OCI-LY1 (cell line): ENCODE measurements at regions not wholly inside any gene's neighbourhood (a gene's known extent, or its start where the extent isn't known, plus 50 kb on each side); places are given as distances from the start of the nearest gene placed in this dataset.

Experiments used
- H2AFZ ChIP-seq: fragments of 200-600 bp; sonication (generic), shearing (Covaris generic); 2 replicates; pipeline ENCODE4 v1.6.0; 2014; ENCODE audit warnings: antibody characterized with exemption, mild to moderate bottlenecking, low read length
- H3F3A ChIP-seq: fragments of 200-600 bp; sonication (generic), shearing (Covaris generic); 2 replicates; pipeline ENCODE4 v1.6.0; 2014; ENCODE audit warnings: mild to moderate bottlenecking, antibody characterized with exemption, low read length, moderate library complexity; ENCODE audit not compliant: insufficient read depth
- H3K27ac ChIP-seq: fragments of 200-600 bp; sonication (generic); 2 replicates; pipeline ENCODE4 v1.5.1; 2014; ENCODE audit warnings: low read length, mixed run types, mild to moderate bottlenecking, low read depth; ENCODE audit not compliant: poor library complexity, severe bottlenecking
- H3K27me3 ChIP-seq: fragments of 200-600 bp; sonication (generic); 2 replicates; pipeline ENCODE4 v1.6.0; 2014; ENCODE audit warnings: antibody characterized with exemption, mild to moderate bottlenecking, low read length, moderate library complexity; ENCODE audit not compliant: insufficient read depth
- H3K36me3 ChIP-seq: fragments of 200-600 bp; sonication (generic); 2 replicates; pipeline ENCODE4 v1.6.1; 2014; ENCODE audit warnings: mild to moderate bottlenecking, antibody characterized with exemption, low read length, moderate library complexity, mixed read lengths; ENCODE audit not compliant: insufficient read depth
- H3K4me1 ChIP-seq: fragments of 200-600 bp; sonication (generic); 2 replicates; pipeline ENCODE4 v1.5.1; 2014; ENCODE audit warnings: mild to moderate bottlenecking, low read length, moderate library complexity; ENCODE audit not compliant: insufficient read depth, severe bottlenecking
- H3K4me2 ChIP-seq: fragments of 200-600 bp; sonication (generic), shearing (Covaris generic); 2 replicates; pipeline ENCODE4 v1.6.1; 2014; ENCODE audit warnings: low read length
- H3K4me3 ChIP-seq: fragments of 200-600 bp; sonication (generic); 2 replicates; pipeline ENCODE4 v1.5.1; 2014; ENCODE audit warnings: low read length, low read depth, mild to moderate bottlenecking, mixed read lengths; ENCODE audit not compliant: poor library complexity, severe bottlenecking
- H3K79me2 ChIP-seq: fragments of 200-600 bp; shearing (Covaris generic); 2 replicates; pipeline ENCODE4 v1.6.1; 2016; ENCODE audit warnings: mixed run types, low read length, mixed read lengths; ENCODE audit not compliant: insufficient read depth
- H3K9ac ChIP-seq: fragments of 200-600 bp; sonication (generic), shearing (Covaris generic); 2 replicates; pipeline ENCODE4 v1.6.1; 2014; ENCODE audit warnings: mild to moderate bottlenecking, low read length, mixed read lengths
- H3K9me2 ChIP-seq: fragments of 200-600 bp; sonication (generic), shearing (Covaris generic); 2 replicates; pipeline ENCODE4 v1.6.1; 2014; ENCODE audit warnings: low read depth, mild to moderate bottlenecking, low read length, mixed read lengths
- H3K9me3 ChIP-seq: fragments of 200-600 bp; shearing (Covaris generic); 2 replicates; pipeline ENCODE4 v1.6.1; 2014; ENCODE audit warnings: low read length, mixed read lengths
- H4K20me1 ChIP-seq: fragments of 200-600 bp; sonication (generic), shearing (Covaris generic); 2 replicates; pipeline ENCODE4 v1.6.0; 2016; ENCODE audit warnings: mild to moderate bottlenecking, low read length; ENCODE audit not compliant: insufficient read depth
- CTCF ChIP-seq: fragments of 200-600 bp; sonication (generic), shearing (Covaris generic); IDR thresholded peaks from 2 replicates; pipeline ENCODE4 v1.5.1; 2017; ENCODE audit warnings: mild to moderate bottlenecking, antibody characterized with exemption, low read length, moderate library complexity, mixed read lengths
- EZH2 ChIP-seq: fragments of 200-600 bp; sonication (generic), shearing (Covaris generic); IDR thresholded peaks from 2 replicates; pipeline ENCODE4 v1.8.0; 2017; ENCODE audit warnings: borderline replicate concordance, mixed run types, mild to moderate bottlenecking, antibody characterized with exemption, low read length, moderate library complexity, mixed read lengths

- no peaks in the 10 kb centered on the region for H4K20me1 ChIP-seq
- TF ChIP-seq EZH2 (no peak), CTCF (no peak)
- H3K4me3 ChIP-seq = no peak overlapping the region
- no peaks in the 10 kb centered on the region for H3K27me3 ChIP-seq
- no peak overlapping the region for H3K9ac ChIP-seq
- no peak overlapping the region for H3K4me2 ChIP-seq
- H3K9me2 ChIP-seq = no peaks in the 10 kb centered on the region; the same call in 1 of the 2 replicates
- H3F3A ChIP-seq = no peaks in the 10 kb centered on the region
- no peaks in the 10 kb centered on the region for H3K4me1 ChIP-seq
- no peaks in the 10 kb centered on the region for H3K36me3 ChIP-seq
- H3K9me3 ChIP-seq = no peaks in the 10 kb centered on the region
- no peak overlapping the region for H3K27ac ChIP-seq
- H2AFZ ChIP-seq = no peak overlapping the region
- H3K79me2 ChIP-seq = no peaks in the 10 kb centered on the region
These were observed 73.2 kb downstream of the ZIC4 start for GRCh38 chr3:147333098-147333497.

- H4K20me1 ChIP-seq = no peaks in the 10 kb centered on the region
- H3K36me3 ChIP-seq = no peaks in the 10 kb centered on the region
- no peak overlapping the region for H3K4me3 ChIP-seq
- H2AFZ ChIP-seq = no peak overlapping the region
- no peaks in the 10 kb centered on the region; the same call in 1 of the 2 replicates for H3K9me2 ChIP-seq
- H3K27ac ChIP-seq = no peak overlapping the region
- H3K79me2 ChIP-seq = no peaks in the 10 kb centered on the region
- H3K4me1 ChIP-seq = no peaks in the 10 kb centered on the region
- H3K4me2 ChIP-seq = no peak overlapping the region
- no peaks in the 10 kb centered on the region for H3F3A ChIP-seq
- H3K27me3 ChIP-seq = no peaks in the 10 kb centered on the region
- H3K9me3 ChIP-seq = no peaks in the 10 kb centered on the region
- TF ChIP-seq EZH2 = no peak
- no peak for TF ChIP-seq CTCF
- no peak overlapping the region for H3K9ac ChIP-seq
These were observed 77.6 kb downstream of the ZIC4 start for GRCh38 chr3:147328711-147329110.

- Histone ChIP-seq H3K9me3 (no peaks in the 10 kb centered on the region), H3K4me1 (no peaks in the 10 kb centered on the region), H3K36me3 (no peaks in the 10 kb centered on the region), H4K20me1 (no peaks in the 10 kb centered on the region), H3K27ac (no peak overlapping the region), H3K79me2 (no peaks in the 10 kb centered on the region), H2AFZ (no peak overlapping the region), H3F3A (no peaks in the 10 kb centered on the region), H3K9ac (no peak overlapping the region), H3K4me2 (no peak overlapping the region), H3K4me3 (no peak overlapping the region), H3K27me3 (no peaks in the 10 kb centered on the region), H3K9me2 (no peaks in the 10 kb centered on the region; the same call in 1 of the 2 replicates)
- TF ChIP-seq EZH2 (no peak), CTCF (no peak)
These were observed 82.0 kb downstream of the ZIC4 start for GRCh38 chr3:147324356-147324755.
